ENCODE measurements at regions not wholly inside any gene's neighbourhood (a gene's known extent, or its start where the extent isn't known, plus 50 kb on each side); places are given as distances from the start of the nearest gene placed in this dataset.

GRCh38 chr12:17278946-17279345 is 673.0 kb upstream of the LMO3 start:
- H3K27ac ChIP-seq (ENCODE audit: low read length), result no peak overlapping the region
- no peaks in the 10 kb centered on the region for H3K4me1 ChIP-seq (ENCODE audit: control insufficient read depth, insufficient read depth, low read length)
- no peak overlapping the region for H3K4me3 ChIP-seq (ENCODE audit: low read length)
- H3K36me3 ChIP-seq (ENCODE audit: control insufficient read depth, insufficient read depth, low read length), result no peaks in the 10 kb centered on the region
- DNase-seq, result no peak
- no peaks in the 10 kb centered on the region for H3K27me3 ChIP-seq (ENCODE audit: control insufficient read depth, insufficient read depth, low read length)
- no peaks in the 10 kb centered on the region for H3K9me3 ChIP-seq (ENCODE audit: control insufficient read depth, low read depth, low read length)

- Histone ChIP-seq H3K4me1 (ENCODE audit: control insufficient read depth, insufficient read depth, low read length) (no peaks in the 10 kb centered on the region), H3K27ac (ENCODE audit: low read length) (no peak overlapping the region), H3K9me3 (ENCODE audit: control insufficient read depth, low read depth, low read length) (no peaks in the 10 kb centered on the region), H3K4me3 (ENCODE audit: low read length) (no peak overlapping the region), H3K36me3 (ENCODE audit: control insufficient read depth, insufficient read depth, low read length) (no peaks in the 10 kb centered on the region), H3K27me3 (ENCODE audit: control insufficient read depth, insufficient read depth, low read length) (no peaks in the 10 kb centered on the region)
- no CpG with 5 or more reads among the region's 5 CpGs for WGBS (ENCODE audit: insufficient coverage, low lambda C conversion rate)
- no peak for DNase-seq
Measured at GRCh38 chr12:17276196-17276595, 670.2 kb upstream of the LMO3 start.

- no peak for DNase-seq
- H3K9me3 ChIP-seq (ENCODE audit: control insufficient read depth, low read depth, low read length), result no peaks in the 10 kb centered on the region
- H3K27ac ChIP-seq (ENCODE audit: low read length), result no peak overlapping the region
- 100% methylated on average over 2 of the region's 5 CpGs for WGBS (ENCODE audit: insufficient coverage, low lambda C conversion rate)
- H3K27me3 ChIP-seq (ENCODE audit: control insufficient read depth, insufficient read depth, low read length), result no peaks in the 10 kb centered on the region
- no peak overlapping the region for H3K4me3 ChIP-seq (ENCODE audit: low read length)
- H3K4me1 ChIP-seq (ENCODE audit: control insufficient read depth, insufficient read depth, low read length), result no peaks in the 10 kb centered on the region
- no peaks in the 10 kb centered on the region for H3K36me3 ChIP-seq (ENCODE audit: control insufficient read depth, insufficient read depth, low read length)
Measured at GRCh38 chr12:17266856-17267255, 660.9 kb upstream of the LMO3 start.

DNA sequence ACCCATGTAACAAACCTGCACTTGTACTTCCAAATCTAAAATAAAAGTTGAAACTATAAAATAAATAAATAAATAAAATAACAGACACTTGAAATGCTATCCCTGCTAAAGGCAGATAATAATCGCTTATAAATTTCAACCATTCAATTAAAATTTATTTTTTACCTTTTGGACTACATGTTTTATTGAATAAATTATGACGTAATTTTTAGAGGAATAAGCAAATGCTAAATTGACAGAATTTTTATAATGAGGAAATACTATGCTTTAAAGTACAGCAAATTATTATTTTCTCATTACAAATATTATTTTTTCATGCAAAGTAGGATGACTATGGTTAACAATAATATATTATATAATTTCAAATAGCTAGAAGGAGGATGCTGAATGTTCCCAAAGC is 658.6 kb upstream of the LMO3 start:
- DNase-seq, result no peak
- 97% methylated on average over 2 of the region's 2 CpGs for WGBS (ENCODE audit: insufficient coverage, low lambda C conversion rate)

GRCh38 chr12:17239874-17240273 is 633.9 kb upstream of the LMO3 start:
- DNase-seq, result no peak
- 94% methylated on average over 2 of the region's 4 CpGs for WGBS (ENCODE audit: insufficient coverage, low lambda C conversion rate)
- Histone ChIP-seq H3K4me3 (ENCODE audit: low read length) (no peak overlapping the region), H3K9me3 (ENCODE audit: control insufficient read depth, low read depth, low read length) (no peaks in the 10 kb centered on the region), H3K4me1 (ENCODE audit: control insufficient read depth, insufficient read depth, low read length) (no peaks in the 10 kb centered on the region), H3K27me3 (ENCODE audit: control insufficient read depth, insufficient read depth, low read length) (no peaks in the 10 kb centered on the region), H3K27ac (ENCODE audit: low read length) (no peak overlapping the region), H3K36me3 (ENCODE audit: control insufficient read depth, insufficient read depth, low read length) (no peaks in the 10 kb centered on the region)

More for the DNA sequence above, 658.6 kb upstream of the LMO3 start:
- H3K36me3 ChIP-seq (ENCODE audit: control insufficient read depth, insufficient read depth, low read length), result no peaks in the 10 kb centered on the region
- H3K27me3 ChIP-seq (ENCODE audit: control insufficient read depth, insufficient read depth, low read length), result no peaks in the 10 kb centered on the region
- H3K4me3 ChIP-seq (ENCODE audit: low read length), result no peak overlapping the region
- H3K4me1 ChIP-seq (ENCODE audit: control insufficient read depth, insufficient read depth, low read length), result no peaks in the 10 kb centered on the region
- no peak overlapping the region for H3K27ac ChIP-seq (ENCODE audit: low read length)
- H3K9me3 ChIP-seq (ENCODE audit: control insufficient read depth, low read depth, low read length), result no peaks in the 10 kb centered on the region

DNA sequence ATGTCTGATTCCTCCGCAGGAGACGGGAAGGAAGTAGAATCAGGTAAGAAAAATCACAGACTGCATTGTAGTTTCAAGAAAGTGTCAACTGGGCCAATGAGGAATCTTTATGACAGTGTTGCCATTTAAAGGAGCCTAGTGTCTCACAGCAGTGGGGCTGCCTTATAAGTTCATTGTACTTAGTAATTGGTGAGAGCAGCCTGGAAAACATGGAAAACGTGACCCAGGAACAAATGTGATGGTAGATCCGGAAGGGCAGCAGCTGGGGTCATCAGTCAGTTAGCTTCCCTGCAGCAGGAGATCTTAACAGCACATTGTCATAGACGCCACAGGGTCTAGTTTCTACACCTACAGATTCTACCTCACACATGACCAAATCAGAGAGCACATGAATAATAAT is 630.0 kb upstream of the LMO3 start:
- no peaks in the 10 kb centered on the region for H3K4me1 ChIP-seq (ENCODE audit: control insufficient read depth, insufficient read depth, low read length)
- WGBS (ENCODE audit: insufficient coverage, low lambda C conversion rate), result no CpG with 5 or more reads among the region's 5 CpGs
- no peak for DNase-seq
- H3K36me3 ChIP-seq (ENCODE audit: control insufficient read depth, insufficient read depth, low read length), result no peaks in the 10 kb centered on the region
- H3K9me3 ChIP-seq (ENCODE audit: control insufficient read depth, low read depth, low read length), result no peaks in the 10 kb centered on the region
- H3K4me3 ChIP-seq (ENCODE audit: low read length), result no peak overlapping the region
- no peak overlapping the region for H3K27ac ChIP-seq (ENCODE audit: low read length)
- H3K27me3 ChIP-seq (ENCODE audit: control insufficient read depth, insufficient read depth, low read length), result no peaks in the 10 kb centered on the region

GRCh38 chr12:17215759-17216570 is 610.0 kb upstream of the LMO3 start:
- H3K27me3 ChIP-seq (ENCODE audit: control insufficient read depth, insufficient read depth, low read length), result no peaks in the 10 kb centered on the region
- no peaks in the 10 kb centered on the region for H3K9me3 ChIP-seq (ENCODE audit: control insufficient read depth, low read depth, low read length)
- no peaks in the 10 kb centered on the region for H3K4me1 ChIP-seq (ENCODE audit: control insufficient read depth, insufficient read depth, low read length)
- no peaks in the 10 kb centered on the region for H3K36me3 ChIP-seq (ENCODE audit: control insufficient read depth, insufficient read depth, low read length)
- H3K4me3 ChIP-seq (ENCODE audit: low read length), result no peak overlapping the region
- no peak for DNase-seq
- no peak overlapping the region for H3K27ac ChIP-seq (ENCODE audit: low read length)
- WGBS (ENCODE audit: insufficient coverage, low lambda C conversion rate), result 100% methylated on average over 1 of the region's 4 CpGs

DNA sequence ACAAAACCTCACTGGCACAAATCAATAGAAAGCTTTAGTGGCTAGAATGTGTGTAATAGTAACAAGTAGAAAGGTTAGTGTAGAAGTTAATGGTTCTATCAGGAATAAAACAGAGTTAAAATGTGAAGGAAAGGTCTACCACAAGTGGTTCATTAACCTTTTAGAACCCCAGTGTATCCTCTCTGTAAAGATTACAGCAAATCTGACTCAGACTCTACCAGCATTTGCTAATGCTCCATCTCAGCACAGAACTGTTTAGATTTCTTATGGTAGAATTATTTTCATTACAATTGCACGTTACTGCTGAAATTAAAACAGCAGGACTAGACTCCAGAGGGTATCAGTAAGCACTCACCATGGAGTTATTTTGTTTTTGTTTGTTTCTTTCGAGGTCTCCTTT is 609.0 kb upstream of the LMO3 start:
- no peaks in the 10 kb centered on the region for H3K36me3 ChIP-seq (ENCODE audit: control insufficient read depth, insufficient read depth, low read length)
- H3K27ac ChIP-seq (ENCODE audit: low read length), result no peak overlapping the region
- H3K9me3 ChIP-seq (ENCODE audit: control insufficient read depth, low read depth, low read length), result no peaks in the 10 kb centered on the region
- no peaks in the 10 kb centered on the region for H3K4me1 ChIP-seq (ENCODE audit: control insufficient read depth, insufficient read depth, low read length)
- no peak for DNase-seq
- WGBS (ENCODE audit: insufficient coverage, low lambda C conversion rate), result 33% methylated on average over 2 of the region's 2 CpGs
- H3K27me3 ChIP-seq (ENCODE audit: control insufficient read depth, insufficient read depth, low read length), result no peaks in the 10 kb centered on the region
- H3K4me3 ChIP-seq (ENCODE audit: low read length), result no peak overlapping the region

DNA sequence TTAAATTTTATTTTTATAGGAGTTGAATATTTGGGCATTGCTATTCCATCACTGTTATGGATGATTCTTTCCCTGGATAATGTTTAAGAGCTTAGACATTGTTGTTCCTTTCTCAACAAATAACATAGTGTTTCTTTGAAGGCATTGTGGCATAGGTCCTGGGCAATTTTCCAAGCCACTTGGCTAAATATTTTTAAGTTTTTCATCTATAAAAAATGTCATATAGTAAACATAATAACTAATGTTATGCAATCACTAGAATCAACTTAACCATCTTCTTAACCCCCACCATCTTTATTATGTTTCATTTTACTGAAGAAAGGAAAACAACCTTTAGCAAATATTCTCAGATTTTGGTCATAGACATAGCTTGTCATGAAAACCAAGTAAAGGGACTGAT is 600.6 kb upstream of the LMO3 start:
- Histone ChIP-seq H3K9me3 (ENCODE audit: control insufficient read depth, low read depth, low read length) (peaks cover 5% of the 10 kb centered on the region), H3K36me3 (ENCODE audit: control insufficient read depth, insufficient read depth, low read length) (no peaks in the 10 kb centered on the region), H3K27ac (ENCODE audit: low read length) (no peak overlapping the region), H3K4me1 (ENCODE audit: control insufficient read depth, insufficient read depth, low read length) (no peaks in the 10 kb centered on the region), H3K4me3 (ENCODE audit: low read length) (no peak overlapping the region), H3K27me3 (ENCODE audit: control insufficient read depth, insufficient read depth, low read length) (no peaks in the 10 kb centered on the region)
- DNase-seq, result no peak

DNA sequence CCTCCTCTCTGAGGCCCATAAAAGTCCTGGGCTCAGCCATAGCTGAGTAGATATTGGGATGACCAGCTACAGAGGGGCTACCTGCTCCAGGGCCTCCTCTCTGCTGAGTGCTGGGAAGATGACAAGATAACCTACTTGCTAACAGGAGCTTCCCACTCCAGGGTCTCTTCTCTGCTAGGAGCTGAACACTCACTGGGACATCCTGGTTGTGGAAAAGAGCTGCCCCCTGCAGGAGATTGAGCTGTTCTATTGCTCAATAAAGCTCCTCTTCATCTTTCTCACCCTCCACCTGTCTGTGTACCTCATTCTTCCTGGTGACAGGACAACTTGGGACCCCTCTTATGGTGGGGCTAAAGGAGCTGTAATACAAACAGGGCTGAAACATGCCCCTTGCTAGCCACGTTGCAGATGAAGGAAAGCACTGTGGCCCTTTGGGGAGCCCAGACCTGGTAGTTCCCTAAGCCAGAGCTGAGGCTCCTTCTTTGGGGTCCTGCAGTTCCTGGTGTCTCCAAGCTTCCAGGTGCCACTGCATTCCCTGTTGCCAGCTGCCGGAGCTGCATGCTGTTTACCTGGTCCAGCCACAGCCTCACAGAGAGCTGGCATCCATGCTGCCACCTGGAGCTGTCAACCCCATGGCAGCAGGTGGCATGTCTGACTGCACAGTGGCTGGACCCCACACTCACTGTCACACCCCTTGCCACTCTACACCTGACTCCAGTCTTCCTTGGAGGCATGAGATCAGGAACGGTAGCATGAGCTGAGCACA is 598.5 kb upstream of the LMO3 start:
- WGBS (ENCODE audit: insufficient coverage, low lambda C conversion rate), result no CpG with 5 or more reads among the region's 3 CpGs
- no peaks in the 10 kb centered on the region for H3K36me3 ChIP-seq (ENCODE audit: control insufficient read depth, insufficient read depth, low read length)
- H3K4me1 ChIP-seq (ENCODE audit: control insufficient read depth, insufficient read depth, low read length), result no peaks in the 10 kb centered on the region
- DNase-seq, result no peak
- H3K4me3 ChIP-seq (ENCODE audit: low read length), result no peak overlapping the region
- peaks cover 5% of the 10 kb centered on the region for H3K9me3 ChIP-seq (ENCODE audit: control insufficient read depth, low read depth, low read length)
- H3K27ac ChIP-seq (ENCODE audit: low read length), result no peak overlapping the region
- no peaks in the 10 kb centered on the region for H3K27me3 ChIP-seq (ENCODE audit: control insufficient read depth, insufficient read depth, low read length)

DNA sequence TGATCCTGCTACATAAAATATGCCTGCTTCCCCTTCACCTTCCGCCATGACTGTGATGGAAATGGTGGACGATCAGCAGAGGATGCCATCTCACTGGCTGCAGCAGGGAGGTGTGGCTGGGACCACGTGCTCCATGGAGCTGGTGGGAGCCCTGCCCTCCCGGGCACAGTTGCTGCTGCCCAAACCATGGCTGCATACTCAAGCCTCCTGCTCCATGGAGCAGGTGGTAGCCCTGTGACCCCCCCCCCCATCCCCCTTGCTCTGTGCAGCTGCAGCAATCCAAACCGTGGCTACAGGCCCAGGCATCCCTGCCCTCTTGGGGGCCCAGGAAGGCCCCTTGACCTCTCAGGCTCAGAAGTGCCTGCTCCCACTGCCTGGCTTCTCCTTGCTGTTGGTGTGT is 597.5 kb upstream of the LMO3 start:
- no peak overlapping the region for H3K27ac ChIP-seq (ENCODE audit: low read length)
- H3K36me3 ChIP-seq (ENCODE audit: control insufficient read depth, insufficient read depth, low read length), result no peaks in the 10 kb centered on the region
- H3K4me3 ChIP-seq (ENCODE audit: low read length), result no peak overlapping the region
- no peaks in the 10 kb centered on the region for H3K4me1 ChIP-seq (ENCODE audit: control insufficient read depth, insufficient read depth, low read length)
- peaks cover 5% of the 10 kb centered on the region for H3K9me3 ChIP-seq (ENCODE audit: control insufficient read depth, low read depth, low read length)
- DNase-seq, result no peak
- no peaks in the 10 kb centered on the region for H3K27me3 ChIP-seq (ENCODE audit: control insufficient read depth, insufficient read depth, low read length)
- no CpG with 5 or more reads among the region's 5 CpGs for whole genome bisulfite sequencing (ENCODE audit: insufficient coverage, low lambda C conversion rate)

Measured in large intestine (tissue), 3 donors.